Prostate gland (tissue), 2 donors: ENCODE measurements at regions not wholly inside any gene's neighbourhood (a gene's known extent, or its start where the extent isn't known, plus 50 kb on each side); places are given as distances from the start of the nearest gene placed in this dataset.
A peak's percentile ranks its signal among the peaks of the same experiment; 100 is the strongest.

Experiments used
- DNase-seq: peaks from one replicate; pipeline ENCODE4 v3.0.0-alpha.2; 2019; ENCODE audit warnings: low spot score
- H3K27ac ChIP-seq, 2 donors: fragments of 200-600 bp; sonication (generic); 2 replicates each; pipeline ENCODE4 v1.5.1; 2017 to 2019
- H3K27me3 ChIP-seq: fragments of 200-600 bp; sonication (generic); replicated peaks from 2 replicates; pipeline ENCODE4 v1.5.1; 2019; ENCODE audit not compliant: insufficient read depth
- H3K36me3 ChIP-seq, 2 donors: fragments of 200-600 bp; sonication (generic); 1 replicate in 1 of 2; 2 replicates in 1 of 2; pipeline versions ENCODE4 v1.5.1 to v1.8.1; 2017 to 2019
- H3K4me1 ChIP-seq: fragments of 200-600 bp; sonication (generic); replicated peaks from 2 replicates; pipeline ENCODE4 v1.5.1; 2019
- H3K4me3 ChIP-seq, 2 donors: fragments of 200-600 bp; sonication (generic); 2 replicates each; pipeline ENCODE4 v1.5.1; 2017 to 2019
- H3K9me3 ChIP-seq: fragments of 200-600 bp; sonication (generic); 2 replicates; pipeline ENCODE4 v1.5.1; 2017
- POLR2A ChIP-seq: fragments of 450-650 bp; IDR thresholded peaks from one replicate; pipeline ENCODE4 v1.6.1; 2016; ENCODE audit warnings: antibody characterized with exemption, mild to moderate bottlenecking
- POLR2AphosphoS5 ChIP-seq: sonication (generic); formaldehyde crosslinking; IDR thresholded peaks from one replicate; pipeline ENCODE4 v1.6.1; 2017; ENCODE audit warnings: antibody characterized with exemption
- WGBS: methylation state at CpG from one replicate; pipeline ENCODE4 v1.1.5; 2018; 5-methylcytosine and 5-hydroxymethylcytosine counted together
- intact Hi-C: fragments of 100-400 bp; cut with DNase I; formaldehyde crosslinking; loops from one replicate; pipeline ENCODE4 v1.14.2; 2022
- TF ChIP-seq, protein P1 (sequence below), 4 experiments: fragments of 200-600 bp in 2 of 4; fragments of 450-650 bp in 2 of 4; sonication (generic) in 2 of 4; IDR thresholded peaks; 1 replicate in 3 of 4; 2 replicates in 1 of 4; pipeline ENCODE4 v1.5.1; 2016 to 2019; ENCODE audit warnings: antibody characterized with exemption in 4 of 4, mild to moderate bottlenecking in 2 of 4, moderate library complexity in 2 of 4

DNA sequence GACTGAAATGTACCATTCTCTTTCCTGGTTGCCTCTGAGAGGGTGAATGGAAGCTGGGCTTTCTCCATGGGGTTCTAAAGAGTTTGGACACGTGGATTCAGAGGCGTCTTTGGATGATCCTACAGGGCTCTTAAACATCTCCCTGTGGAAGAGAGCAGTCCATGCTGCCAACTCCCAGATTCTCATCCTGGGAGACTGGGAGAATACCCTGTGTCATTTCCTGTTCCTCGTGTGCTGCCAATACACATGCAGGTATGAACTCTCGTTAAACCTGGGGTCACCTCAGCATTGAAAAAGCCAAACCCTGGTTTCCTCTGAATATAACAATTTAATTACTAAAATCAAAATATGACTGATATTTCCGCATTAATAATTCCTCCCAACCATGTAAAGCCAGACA is 73.3 kb upstream of the NT5C1B start:
- no peaks in the 10 kb centered on the region for H3K9me3 ChIP-seq
- DNase-seq: no peak
- H3K27me3 ChIP-seq: no peaks in the 10 kb centered on the region
- no peaks in the 10 kb centered on the region for H3K36me3 ChIP-seq
- intact Hi-C loops: no loop called here
- no peak overlapping the region for H3K27ac ChIP-seq
- 86% methylated on average over 5 of the region's 5 CpGs for WGBS
- no peak overlapping the region for H3K4me3 ChIP-seq
- H3K4me1 ChIP-seq: no peaks in the 10 kb centered on the region
- TF ChIP-seq POLR2AphosphoS5: no peak
- TF ChIP-seq, protein P1, sequence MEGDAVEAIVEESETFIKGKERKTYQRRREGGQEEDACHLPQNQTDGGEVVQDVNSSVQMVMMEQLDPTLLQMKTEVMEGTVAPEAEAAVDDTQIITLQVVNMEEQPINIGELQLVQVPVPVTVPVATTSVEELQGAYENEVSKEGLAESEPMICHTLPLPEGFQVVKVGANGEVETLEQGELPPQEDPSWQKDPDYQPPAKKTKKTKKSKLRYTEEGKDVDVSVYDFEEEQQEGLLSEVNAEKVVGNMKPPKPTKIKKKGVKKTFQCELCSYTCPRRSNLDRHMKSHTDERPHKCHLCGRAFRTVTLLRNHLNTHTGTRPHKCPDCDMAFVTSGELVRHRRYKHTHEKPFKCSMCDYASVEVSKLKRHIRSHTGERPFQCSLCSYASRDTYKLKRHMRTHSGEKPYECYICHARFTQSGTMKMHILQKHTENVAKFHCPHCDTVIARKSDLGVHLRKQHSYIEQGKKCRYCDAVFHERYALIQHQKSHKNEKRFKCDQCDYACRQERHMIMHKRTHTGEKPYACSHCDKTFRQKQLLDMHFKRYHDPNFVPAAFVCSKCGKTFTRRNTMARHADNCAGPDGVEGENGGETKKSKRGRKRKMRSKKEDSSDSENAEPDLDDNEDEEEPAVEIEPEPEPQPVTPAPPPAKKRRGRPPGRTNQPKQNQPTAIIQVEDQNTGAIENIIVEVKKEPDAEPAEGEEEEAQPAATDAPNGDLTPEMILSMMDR (IDR thresholded peaks at IDR 0.05): no peak
- TF ChIP-seq POLR2A: no peak

- H3K27me3 ChIP-seq: no peaks in the 10 kb centered on the region
- no peak overlapping the region for H3K4me3 ChIP-seq
- H3K27ac ChIP-seq: no peak overlapping the region
- WGBS: 70% methylated on average over 1 of the region's 1 CpG
- intact Hi-C loops: no loop called here
- no peaks in the 10 kb centered on the region for H3K4me1 ChIP-seq
- TF ChIP-seq, protein P1 (IDR thresholded peaks at IDR 0.05): no peak
- H3K36me3 ChIP-seq: no peaks in the 10 kb centered on the region
- H3K9me3 ChIP-seq: no peaks in the 10 kb centered on the region
- DNase-seq: no peak
These were observed 70.5 kb upstream of the NT5C1B start for GRCh38 chr2:18659915-18660314.

- no peak overlapping the region for H3K4me3 ChIP-seq
- DNase-seq: no peak
- H3K4me1 ChIP-seq: no peaks in the 10 kb centered on the region
- no peaks in the 10 kb centered on the region for H3K36me3 ChIP-seq
- no peaks in the 10 kb centered on the region for H3K9me3 ChIP-seq
- TF ChIP-seq, protein P1 (IDR thresholded peaks at IDR 0.05): no peak
- TF ChIP-seq POLR2A (no peak), POLR2AphosphoS5 (no peak)
- H3K27ac ChIP-seq: no peak overlapping the region
- H3K27me3 ChIP-seq: no peaks in the 10 kb centered on the region
- intact Hi-C loops: no loop called here
- WGBS: 95% methylated on average over 2 of the region's 2 CpGs
These were observed 66.7 kb upstream of the NT5C1B start for GRCh38 chr2:18656048-18656447.

DNA sequence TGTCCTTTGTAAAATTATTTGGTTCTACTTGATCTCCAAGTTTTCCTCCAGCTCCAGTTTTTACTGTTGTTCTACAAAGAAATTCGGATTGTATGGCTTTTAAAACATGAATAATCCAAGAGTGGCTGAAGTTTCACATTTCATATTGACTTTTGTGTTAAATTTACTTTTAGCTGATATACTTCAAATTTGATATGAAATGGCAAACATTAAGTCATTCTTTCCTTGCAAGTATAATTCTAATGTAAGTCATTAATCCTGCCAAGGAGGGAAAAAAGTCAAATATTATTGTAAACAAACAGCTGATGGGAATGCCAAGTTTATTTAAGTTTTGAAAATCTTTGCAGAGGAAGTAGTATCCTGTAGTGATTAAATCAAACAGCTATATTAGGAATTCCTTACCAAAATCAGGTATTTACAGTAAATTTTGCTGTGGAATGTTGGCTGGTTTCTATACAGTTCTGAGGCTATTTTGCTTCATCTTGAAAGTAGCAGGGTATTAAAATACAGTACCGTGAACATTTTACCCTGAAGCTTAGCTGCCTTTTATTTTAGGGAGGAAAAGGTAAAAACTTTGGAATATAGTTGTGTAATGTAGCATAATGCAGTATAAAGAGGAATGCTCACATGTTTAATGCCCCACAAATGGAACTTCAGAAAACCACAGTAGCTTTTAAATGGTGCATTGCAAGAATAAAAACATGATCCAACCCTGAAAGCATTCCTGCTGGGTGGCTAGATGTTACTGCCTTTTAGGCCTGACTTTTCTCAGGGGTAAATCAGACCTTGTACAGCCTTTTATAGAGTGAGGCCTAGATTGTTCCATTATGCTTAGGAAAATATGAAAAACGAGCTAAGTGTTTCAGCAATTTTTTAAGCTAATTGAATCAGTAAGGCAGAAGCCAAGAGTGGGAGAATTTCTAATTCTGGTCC is 62.7 kb upstream of the NT5C1B start:
- no peak for DNase-seq
- Histone ChIP-seq H3K27me3 (no peaks in the 10 kb centered on the region), H3K27ac (no peak overlapping the region), H3K4me1 (no peaks in the 10 kb centered on the region), H3K9me3 (no peaks in the 10 kb centered on the region), H3K36me3 (no peaks in the 10 kb centered on the region), H3K4me3 (no peak overlapping the region)
- TF ChIP-seq POLR2A (no peak), POLR2AphosphoS5 (no peak)
- TF ChIP-seq, protein P1 (IDR thresholded peaks at IDR 0.05): no peak
- intact Hi-C loops: no loop called here
- WGBS: 60% methylated on average over 3 of the region's 3 CpGs

DNA sequence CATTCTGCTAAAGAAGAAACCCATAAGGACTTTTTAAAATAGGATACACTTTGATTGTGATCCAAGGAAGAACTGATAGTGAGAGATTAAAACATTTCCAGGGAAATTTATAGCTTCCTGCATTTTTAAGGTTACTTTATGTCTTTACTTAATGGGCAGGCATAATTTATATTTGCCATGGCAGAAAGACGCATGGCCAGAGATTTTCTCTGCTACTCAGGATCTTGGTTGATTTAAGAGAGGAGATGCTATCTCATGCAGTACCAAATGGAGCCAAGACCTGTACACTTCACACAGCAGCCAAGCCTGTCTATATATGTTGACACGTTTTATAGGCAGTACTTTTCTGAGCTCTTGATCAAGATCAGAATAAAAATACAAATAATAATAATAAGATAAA is 60.9 kb upstream of the NT5C1B start:
- peak; percentile 7 for DNase-seq
- WGBS: 9% methylated on average over 2 of the region's 2 CpGs
- no peaks in the 10 kb centered on the region for H3K4me1 ChIP-seq

More for the DNA sequence above, 60.9 kb upstream of the NT5C1B start:
- H3K9me3 ChIP-seq: no peaks in the 10 kb centered on the region
- H3K27me3 ChIP-seq: no peaks in the 10 kb centered on the region
- H3K4me3 ChIP-seq: no peak overlapping the region
- intact Hi-C loops: no loop called here
- TF ChIP-seq POLR2AphosphoS5 (no peak), POLR2A (no peak)
- TF ChIP-seq, protein P1 (IDR thresholded peaks at IDR 0.05): no peak
- H3K36me3 ChIP-seq: no peaks in the 10 kb centered on the region
- no peak overlapping the region for H3K27ac ChIP-seq
